Nephron (organoid): ENCODE measurements at regions not wholly inside any gene's neighbourhood (a gene's known extent, or its start where the extent isn't known, plus 50 kb on each side); places are given as distances from the start of the nearest gene placed in this dataset.

Experiments used
- H3K27ac Mint-ChIP-seq, 3 experiments: 2 replicates each; pipeline ENCODE4 v1.8.0; 2020; ENCODE audit warnings: mixed read lengths in 3 of 3, mild to moderate bottlenecking in 2 of 3, moderate library complexity in 1 of 3
- H3K27me3 Mint-ChIP-seq: 2 replicates; pipeline ENCODE4 v1.8.0; 2021; ENCODE audit warnings: low read depth, mild to moderate bottlenecking, moderate library complexity, mixed read lengths
- H3K36me3 Mint-ChIP-seq: 2 replicates; pipeline ENCODE4 v1.8.0; 2020; ENCODE audit warnings: low read depth, mixed read lengths
- H3K4me1 Mint-ChIP-seq: 2 replicates; pipeline ENCODE4 v1.8.0; 2020; ENCODE audit warnings: mixed read lengths
- H3K4me3 Mint-ChIP-seq, 3 experiments: 2 replicates each; pipeline ENCODE4 v1.8.0; 2020; ENCODE audit warnings: mild to moderate bottlenecking in 3 of 3, mixed read lengths in 3 of 3, moderate library complexity in 2 of 3
- H3K9me3 Mint-ChIP-seq: 2 replicates; pipeline ENCODE4 v1.8.0; 2020; ENCODE audit warnings: mixed read lengths
- TF ChIP-seq, protein P1 (sequence below), 3 experiments: fragments of 200-600 bp; sonication (generic); IDR thresholded peaks; one replicate each; pipeline ENCODE4 v1.5.0; 2021; ENCODE audit warnings: antibody characterized with exemption in 3 of 3; ENCODE audit not compliant: unreplicated experiment in 3 of 3

DNA sequence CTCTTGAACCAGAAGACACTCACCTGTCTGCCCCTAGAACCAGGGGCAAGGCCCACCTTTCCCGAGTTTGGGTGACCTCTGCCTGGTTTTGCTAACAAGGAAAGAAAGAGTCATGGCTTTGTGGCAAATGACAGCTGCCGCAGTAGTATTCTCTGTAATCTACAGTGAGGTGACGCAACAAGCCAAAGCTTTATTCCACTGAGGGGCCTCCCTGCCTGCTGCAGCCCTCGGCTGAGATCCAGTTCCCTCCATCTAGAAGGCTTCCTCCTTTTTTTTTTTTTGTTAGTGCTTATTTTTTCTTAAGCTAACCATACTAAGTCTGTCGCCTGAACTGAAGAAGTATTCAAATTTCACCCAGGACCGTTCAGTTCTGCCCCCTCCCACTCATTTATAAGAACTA is 142.3 kb upstream of the TMCC3 start:
- Mint-ChIP-seq H3K9me3 (no peaks in the 10 kb centered on the region), H3K4me3 (no peak overlapping the region), H3K27me3 (no peaks in the 10 kb centered on the region), H3K27ac (peak overlapping the region; percentile 31 to 81 (median 41)), H3K36me3 (no peaks in the 10 kb centered on the region), H3K4me1 (peaks cover 40% of the 10 kb centered on the region)
- TF ChIP-seq, protein P1, sequence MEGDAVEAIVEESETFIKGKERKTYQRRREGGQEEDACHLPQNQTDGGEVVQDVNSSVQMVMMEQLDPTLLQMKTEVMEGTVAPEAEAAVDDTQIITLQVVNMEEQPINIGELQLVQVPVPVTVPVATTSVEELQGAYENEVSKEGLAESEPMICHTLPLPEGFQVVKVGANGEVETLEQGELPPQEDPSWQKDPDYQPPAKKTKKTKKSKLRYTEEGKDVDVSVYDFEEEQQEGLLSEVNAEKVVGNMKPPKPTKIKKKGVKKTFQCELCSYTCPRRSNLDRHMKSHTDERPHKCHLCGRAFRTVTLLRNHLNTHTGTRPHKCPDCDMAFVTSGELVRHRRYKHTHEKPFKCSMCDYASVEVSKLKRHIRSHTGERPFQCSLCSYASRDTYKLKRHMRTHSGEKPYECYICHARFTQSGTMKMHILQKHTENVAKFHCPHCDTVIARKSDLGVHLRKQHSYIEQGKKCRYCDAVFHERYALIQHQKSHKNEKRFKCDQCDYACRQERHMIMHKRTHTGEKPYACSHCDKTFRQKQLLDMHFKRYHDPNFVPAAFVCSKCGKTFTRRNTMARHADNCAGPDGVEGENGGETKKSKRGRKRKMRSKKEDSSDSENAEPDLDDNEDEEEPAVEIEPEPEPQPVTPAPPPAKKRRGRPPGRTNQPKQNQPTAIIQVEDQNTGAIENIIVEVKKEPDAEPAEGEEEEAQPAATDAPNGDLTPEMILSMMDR (IDR thresholded peaks at IDR 0.05; ENCODE audit: unreplicated experiment in 3 of 3): no peak

DNA sequence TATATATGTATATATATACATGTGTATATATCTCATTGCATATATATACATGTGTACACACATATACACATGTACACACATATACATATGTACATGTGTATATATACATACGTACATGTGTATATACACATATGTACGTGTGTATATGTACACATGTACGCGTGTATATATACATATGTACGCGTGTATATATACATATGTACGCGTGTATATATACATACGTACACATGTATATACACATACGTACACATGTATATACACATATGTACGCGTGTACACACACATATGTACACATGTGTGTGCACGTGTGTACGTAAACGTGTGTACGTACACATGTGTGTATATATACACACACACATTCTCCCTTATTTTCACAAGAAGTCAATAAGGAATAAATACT is 141.6 kb upstream of the TMCC3 start:
- no peaks in the 10 kb centered on the region for H3K9me3 Mint-ChIP-seq
- H3K4me3 Mint-ChIP-seq: no peak overlapping the region
- peaks cover 40% of the 10 kb centered on the region for H3K4me1 Mint-ChIP-seq

DNA sequence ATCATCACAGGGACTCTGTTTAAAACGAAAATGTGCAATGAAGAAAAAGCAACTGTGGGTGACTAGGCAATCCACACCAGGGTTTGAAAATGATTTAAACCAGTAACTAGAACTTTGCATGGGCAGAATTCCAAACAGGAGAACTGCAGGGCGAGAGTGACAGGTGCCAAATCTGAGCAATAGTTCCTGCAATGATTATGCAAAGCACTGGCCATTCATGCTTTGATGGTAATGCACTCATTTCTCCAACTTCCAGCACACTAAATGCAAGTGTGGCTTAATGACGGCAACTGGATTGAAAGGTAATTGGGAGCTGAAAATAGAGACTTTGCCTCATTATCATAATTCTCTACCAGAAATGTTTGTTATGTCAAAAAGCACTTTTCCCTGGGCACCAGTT is 140.5 kb upstream of the TMCC3 start:
- H3K27me3 Mint-ChIP-seq: no peaks in the 10 kb centered on the region
- no peak overlapping the region for H3K27ac Mint-ChIP-seq
- no peak overlapping the region for H3K4me3 Mint-ChIP-seq
- H3K36me3 Mint-ChIP-seq: no peaks in the 10 kb centered on the region
- H3K4me1 Mint-ChIP-seq: peaks cover 40% of the 10 kb centered on the region
- TF ChIP-seq, protein P1 (IDR thresholded peaks at IDR 0.05; ENCODE audit: unreplicated experiment in 3 of 3): no peak
- no peaks in the 10 kb centered on the region for H3K9me3 Mint-ChIP-seq

More for the DNA sequence above, 141.6 kb upstream of the TMCC3 start:
- Mint-ChIP-seq H3K27ac (no peak overlapping the region), H3K36me3 (no peaks in the 10 kb centered on the region), H3K27me3 (no peaks in the 10 kb centered on the region)
- TF ChIP-seq, protein P1 (IDR thresholded peaks at IDR 0.05; ENCODE audit: unreplicated experiment in 3 of 3): no peak

DNA sequence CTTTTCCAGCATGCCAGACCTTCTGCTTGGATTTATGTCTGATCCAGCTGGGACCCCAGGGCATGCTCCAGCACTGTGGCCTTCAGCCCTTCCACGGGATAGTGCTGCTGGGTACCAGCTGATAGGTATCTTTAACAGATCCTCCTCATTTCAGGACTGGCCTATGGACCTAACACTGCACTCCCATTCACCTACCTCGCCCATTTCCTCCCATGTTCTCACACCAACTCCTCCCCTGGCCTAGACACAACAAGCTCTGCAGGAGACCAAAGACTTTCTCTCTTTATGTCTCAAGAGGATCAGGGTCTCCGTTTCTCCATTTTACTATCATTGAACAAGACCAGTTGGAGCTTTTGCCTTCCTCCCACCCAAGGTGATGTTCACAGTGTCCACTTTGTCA is 140.0 kb upstream of the TMCC3 start:
- Mint-ChIP-seq H3K27ac (no peak overlapping the region), H3K27me3 (no peaks in the 10 kb centered on the region), H3K4me3 (no peak overlapping the region), H3K9me3 (no peaks in the 10 kb centered on the region), H3K4me1 (peaks cover 36% of the 10 kb centered on the region), H3K36me3 (no peaks in the 10 kb centered on the region)
- TF ChIP-seq, protein P1 (IDR thresholded peaks at IDR 0.05; ENCODE audit: unreplicated experiment in 3 of 3): no peak

DNA sequence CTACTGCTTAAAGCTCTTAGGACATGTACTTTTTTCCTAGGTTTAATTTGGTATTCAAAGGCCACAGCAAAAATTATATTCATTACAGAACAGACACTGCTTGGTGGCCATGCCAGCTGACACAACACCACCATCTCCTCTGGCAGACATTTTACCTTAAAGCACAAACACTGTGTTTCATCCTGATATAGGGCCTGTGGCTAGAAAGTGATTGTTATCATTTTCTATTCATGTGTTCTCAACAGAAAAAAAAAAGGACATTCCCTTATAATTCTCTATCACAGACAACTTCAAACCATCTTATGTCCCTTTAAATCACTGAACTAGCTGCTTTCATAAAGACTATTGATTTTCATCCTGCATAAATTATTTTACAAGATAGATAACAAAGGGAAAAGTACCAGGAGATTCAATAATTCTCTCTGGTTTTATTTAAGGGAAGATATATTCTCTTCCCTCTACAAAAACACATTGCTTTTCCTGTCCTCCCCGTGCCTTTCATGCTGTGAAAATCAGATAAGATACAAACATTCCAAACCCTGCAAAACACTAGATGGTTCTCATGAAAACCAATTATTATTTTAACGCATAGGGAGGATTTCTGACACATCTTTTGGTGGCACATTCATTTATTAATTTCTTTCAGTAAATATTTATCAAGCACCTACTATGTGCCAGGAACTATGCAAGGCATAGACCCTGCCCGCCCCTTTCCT is 139.3 kb upstream of the TMCC3 start:
- H3K27ac Mint-ChIP-seq: peak overlapping the region in 2 of 3 experiments; percentile 20 to 35
- H3K4me3 Mint-ChIP-seq: no peak overlapping the region
- H3K9me3 Mint-ChIP-seq: no peaks in the 10 kb centered on the region
- no peaks in the 10 kb centered on the region for H3K36me3 Mint-ChIP-seq
- no peaks in the 10 kb centered on the region for H3K27me3 Mint-ChIP-seq
- peaks cover 30% of the 10 kb centered on the region for H3K4me1 Mint-ChIP-seq
- TF ChIP-seq, protein P1 (IDR thresholded peaks at IDR 0.05; ENCODE audit: unreplicated experiment in 3 of 3): no peak

DNA sequence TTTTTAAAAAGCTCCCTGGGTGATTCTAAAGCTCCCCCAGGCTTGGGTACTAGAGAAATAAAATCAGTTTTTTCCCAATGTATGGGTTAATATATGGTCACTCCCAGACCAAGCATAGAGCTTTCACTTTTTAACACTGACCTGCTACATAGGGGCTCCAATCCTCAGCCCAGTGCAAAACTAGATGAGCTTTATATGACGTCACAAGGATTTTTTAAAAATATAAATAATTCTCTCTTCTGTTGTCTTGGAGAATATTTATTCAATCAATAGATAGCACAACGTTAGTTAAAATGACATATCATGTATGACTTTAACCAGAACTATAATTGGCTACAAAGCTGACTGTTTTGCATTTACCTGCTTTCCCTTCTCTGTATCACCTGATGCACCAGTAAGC is 137.9 kb upstream of the TMCC3 start:
- H3K27me3 Mint-ChIP-seq: peaks cover 4% of the 10 kb centered on the region
- H3K9me3 Mint-ChIP-seq: peaks cover 2% of the 10 kb centered on the region
- H3K4me3 Mint-ChIP-seq: no peak overlapping the region
- H3K27ac Mint-ChIP-seq: no peak overlapping the region
- TF ChIP-seq, protein P1 (IDR thresholded peaks at IDR 0.05; ENCODE audit: unreplicated experiment in 3 of 3): no peak
- H3K4me1 Mint-ChIP-seq: peaks cover 30% of the 10 kb centered on the region
- H3K36me3 Mint-ChIP-seq: no peaks in the 10 kb centered on the region
